PFSK-1 (cell line): ENCODE measurements at regions not wholly inside any gene's neighbourhood (a gene's known extent, or its start where the extent isn't known, plus 50 kb on each side); places are given as distances from the start of the nearest gene placed in this dataset.

Source experiments
- POLR2AphosphoS5 ChIP-seq: IDR thresholded peaks from 2 replicates; pipeline ENCODE4 v1.6.1; 2012; ENCODE audit warnings: low read depth, mild to moderate bottlenecking, control low read depth, low read length, moderate library complexity
- SIN3A ChIP-seq: IDR thresholded peaks from 2 replicates; pipeline ENCODE4 v1.6.1; 2012; ENCODE audit warnings: mild to moderate bottlenecking, low read length, moderate library complexity, borderline replicate concordance; ENCODE audit not compliant: insufficient read depth
- TF ChIP-seq, protein P1 (sequence below), 2 experiments: IDR thresholded peaks; 2 replicates each; pipeline versions ENCODE4 v1.6.1 to v1.8.0; 2011 to 2012; ENCODE audit warnings: low read depth in 2 of 2, low read length in 2 of 2, control low read depth in 1 of 2, inconsistent platforms in 1 of 2, mild to moderate bottlenecking in 1 of 2, moderate library complexity in 1 of 2; ENCODE audit not compliant: insufficient read depth in 1 of 2

- TF ChIP-seq, protein P1, sequence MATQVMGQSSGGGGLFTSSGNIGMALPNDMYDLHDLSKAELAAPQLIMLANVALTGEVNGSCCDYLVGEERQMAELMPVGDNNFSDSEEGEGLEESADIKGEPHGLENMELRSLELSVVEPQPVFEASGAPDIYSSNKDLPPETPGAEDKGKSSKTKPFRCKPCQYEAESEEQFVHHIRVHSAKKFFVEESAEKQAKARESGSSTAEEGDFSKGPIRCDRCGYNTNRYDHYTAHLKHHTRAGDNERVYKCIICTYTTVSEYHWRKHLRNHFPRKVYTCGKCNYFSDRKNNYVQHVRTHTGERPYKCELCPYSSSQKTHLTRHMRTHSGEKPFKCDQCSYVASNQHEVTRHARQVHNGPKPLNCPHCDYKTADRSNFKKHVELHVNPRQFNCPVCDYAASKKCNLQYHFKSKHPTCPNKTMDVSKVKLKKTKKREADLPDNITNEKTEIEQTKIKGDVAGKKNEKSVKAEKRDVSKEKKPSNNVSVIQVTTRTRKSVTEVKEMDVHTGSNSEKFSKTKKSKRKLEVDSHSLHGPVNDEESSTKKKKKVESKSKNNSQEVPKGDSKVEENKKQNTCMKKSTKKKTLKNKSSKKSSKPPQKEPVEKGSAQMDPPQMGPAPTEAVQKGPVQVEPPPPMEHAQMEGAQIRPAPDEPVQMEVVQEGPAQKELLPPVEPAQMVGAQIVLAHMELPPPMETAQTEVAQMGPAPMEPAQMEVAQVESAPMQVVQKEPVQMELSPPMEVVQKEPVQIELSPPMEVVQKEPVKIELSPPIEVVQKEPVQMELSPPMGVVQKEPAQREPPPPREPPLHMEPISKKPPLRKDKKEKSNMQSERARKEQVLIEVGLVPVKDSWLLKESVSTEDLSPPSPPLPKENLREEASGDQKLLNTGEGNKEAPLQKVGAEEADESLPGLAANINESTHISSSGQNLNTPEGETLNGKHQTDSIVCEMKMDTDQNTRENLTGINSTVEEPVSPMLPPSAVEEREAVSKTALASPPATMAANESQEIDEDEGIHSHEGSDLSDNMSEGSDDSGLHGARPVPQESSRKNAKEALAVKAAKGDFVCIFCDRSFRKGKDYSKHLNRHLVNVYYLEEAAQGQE (IDR thresholded peaks at IDR 0.05; ENCODE audit: insufficient read depth in 1 of 2, low read depth in 2 of 2, low read length in 2 of 2): no peak
- TF ChIP-seq POLR2AphosphoS5 (no peak), SIN3A (no peak)
These were observed 89.2 kb upstream of the SPATS2L start for GRCh38 chr2:200217320-200217719.
